HEK293 (cell line): ENCODE measurements at regions not wholly inside any gene's neighbourhood (a gene's known extent, or its start where the extent isn't known, plus 50 kb on each side); places are given as distances from the start of the nearest gene placed in this dataset.

ENCODE experiments used
- CTCF ChIA-PET: fragments of 350-600 bp; formaldehyde crosslinking; extraction: SDS; loops from one replicate; lab custom pipeline; 2021; ENCODE audit warnings: antibody characterized with exemption; lab: Yijun Ruan, JAX
- POLR2A ChIA-PET: fragments of 300-600 bp; formaldehyde crosslinking; extraction: SDS; loops from one replicate; lab custom pipeline; 2020; ENCODE audit warnings: antibody characterized with exemption, inconsistent platforms; lab: Yijun Ruan, JAX
- H3K27ac ChIP-seq: fragments of 200-500 bp; sonication (Bioruptor generic); 2 replicates; pipeline ENCODE4 v1.5.1; 2014; ENCODE audit warnings: low read depth, low read length, control low read depth, inconsistent platforms; ENCODE audit errors: extremely low read depth
- H3K36me3 ChIP-seq, 2 experiments: fragments of 200-500 bp in 1 of 2; sonication (Bioruptor generic) in 1 of 2; 1 replicate in 1 of 2; 2 replicates in 1 of 2; pipeline ENCODE4 v1.5.1; 2014 to 2017; ENCODE audit warnings: inconsistent platforms in 2 of 2, low read length in 2 of 2; ENCODE audit not compliant: control insufficient read depth in 2 of 2, insufficient read depth in 1 of 2
- H3K4me1 ChIP-seq: fragments of 200-500 bp; sonication (Bioruptor generic); 2 replicates; pipeline ENCODE4 v1.5.1; 2014; ENCODE audit warnings: mild to moderate bottlenecking, low read length, inconsistent platforms; ENCODE audit not compliant: control insufficient read depth, insufficient read depth
- H3K4me3 ChIP-seq: 2 replicates; pipeline ENCODE4 v1.5.1; 2011; ENCODE audit warnings: low read depth, mild to moderate bottlenecking, control low read depth, low read length, moderate library complexity
- H3K9me3 ChIP-seq: fragments of 200-500 bp; sonication (Bioruptor generic); 2 replicates; pipeline ENCODE4 v1.5.1; 2014; ENCODE audit warnings: low read depth, low read length, inconsistent platforms; ENCODE audit not compliant: control insufficient read depth, insufficient read depth
- ATF2 ChIP-seq: fragments of 450-650 bp; formaldehyde crosslinking; IDR thresholded peaks from 2 replicates; pipeline ENCODE4 v1.5.1; 2016; ENCODE audit warnings: missing biosample characterization, missing genetic modification characterization, low read depth
- CTCF ChIP-seq: fragments of 450-650 bp; formaldehyde crosslinking; IDR thresholded peaks from 2 replicates; pipeline ENCODE4 v1.5.1; 2016; ENCODE audit warnings: missing biosample characterization, missing genetic modification characterization
- PRDM6 ChIP-seq: fragments of 450-650 bp; formaldehyde crosslinking; IDR thresholded peaks from 2 replicates; pipeline ENCODE4 v1.5.1; 2017; ENCODE audit warnings: missing biosample characterization, missing genetic modification characterization
- SETDB1 ChIP-seq: IDR thresholded peaks from one replicate; pipeline ENCODE4 v1.6.1; 2017; ENCODE audit warnings: mild to moderate bottlenecking, low read length, moderate library complexity, mixed read lengths; ENCODE audit not compliant: insufficient read length
- SP3 ChIP-seq: fragments of 450-650 bp; formaldehyde crosslinking; IDR thresholded peaks from 2 replicates; pipeline ENCODE4 v1.5.1; 2016; ENCODE audit warnings: missing biosample characterization, missing genetic modification characterization
- ZNF132 ChIP-seq: fragments of 450-650 bp; formaldehyde crosslinking; IDR thresholded peaks from 2 replicates; pipeline ENCODE4 v1.5.1; 2017; ENCODE audit warnings: missing biosample characterization, missing genetic modification characterization, borderline replicate concordance
- ZNF138 ChIP-seq: fragments of 450-650 bp; formaldehyde crosslinking; IDR thresholded peaks from 2 replicates; pipeline ENCODE4 v1.5.1; 2016; ENCODE audit warnings: missing biosample characterization, missing genetic modification characterization, borderline replicate concordance
- ZNF2 ChIP-seq: fragments of 450-650 bp; formaldehyde crosslinking; IDR thresholded peaks from 2 replicates; pipeline ENCODE4 v1.5.1; 2016; ENCODE audit warnings: missing biosample characterization, missing genetic modification characterization
- ZNF223 ChIP-seq: fragments of 450-650 bp; formaldehyde crosslinking; IDR thresholded peaks from 2 replicates; pipeline ENCODE4 v1.5.1; 2016; ENCODE audit warnings: missing biosample characterization, missing genetic modification characterization
- ZNF239 ChIP-seq: fragments of 450-650 bp; formaldehyde crosslinking; IDR thresholded peaks from 2 replicates; pipeline ENCODE4 v1.5.1; 2016; ENCODE audit warnings: missing biosample characterization, missing genetic modification characterization
- ZNF311 ChIP-seq: fragments of 450-650 bp; formaldehyde crosslinking; IDR thresholded peaks from 2 replicates; pipeline ENCODE4 v1.5.1; 2017; ENCODE audit warnings: missing biosample characterization, missing genetic modification characterization, borderline replicate concordance
- ZNF341 ChIP-seq: fragments of 450-650 bp; formaldehyde crosslinking; IDR thresholded peaks from 2 replicates; pipeline ENCODE4; 2016; ENCODE audit warnings: low read depth, missing biosample characterization, missing genetic modification characterization
- ZNF488 ChIP-seq: fragments of 450-650 bp; formaldehyde crosslinking; IDR thresholded peaks from 2 replicates; pipeline ENCODE4 v1.5.1; 2016; ENCODE audit warnings: missing biosample characterization, missing genetic modification characterization
- ZNF529 ChIP-seq: fragments of 450-650 bp; formaldehyde crosslinking; IDR thresholded peaks from 2 replicates; pipeline ENCODE4 v1.5.1; 2017; ENCODE audit warnings: missing genetic modification characterization, missing biosample characterization; ENCODE audit not compliant: insufficient replicate concordance
- ZNF555 ChIP-seq: fragments of 450-650 bp; formaldehyde crosslinking; conservative IDR thresholded peaks from 2 replicates; pipeline ENCODE4 v1.5.1; 2017; ENCODE audit warnings: missing biosample characterization, mild to moderate bottlenecking, missing genetic modification characterization, inconsistent platforms
- ZNF585B ChIP-seq: fragments of 450-650 bp; formaldehyde crosslinking; IDR thresholded peaks from 2 replicates; pipeline ENCODE4 v1.5.1; 2016; ENCODE audit warnings: missing biosample characterization, missing genetic modification characterization
- ZNF626 ChIP-seq: fragments of 450-650 bp; sonication (Bioruptor Pico); formaldehyde crosslinking; IDR thresholded peaks from 2 replicates; pipeline ENCODE4 v1.5.1; 2018; ENCODE audit warnings: missing biosample characterization, missing genetic modification characterization, inconsistent platforms
- ZNF639 ChIP-seq: fragments of 450-650 bp; formaldehyde crosslinking; IDR thresholded peaks from 2 replicates; pipeline ENCODE4 v1.5.1; 2016; ENCODE audit warnings: missing biosample characterization, missing genetic modification characterization
- ZNF707 ChIP-seq: fragments of 450-650 bp; formaldehyde crosslinking; IDR thresholded peaks from 2 replicates; pipeline ENCODE4 v1.5.1; 2016; ENCODE audit warnings: missing biosample characterization, missing genetic modification characterization
- ZSCAN16 ChIP-seq: fragments of 450-650 bp; formaldehyde crosslinking; IDR thresholded peaks from 2 replicates; pipeline ENCODE4 v1.5.1; 2016; ENCODE audit warnings: missing biosample characterization, missing genetic modification characterization
- ZSCAN5A ChIP-seq: fragments of 450-650 bp; formaldehyde crosslinking; IDR thresholded peaks from 2 replicates; pipeline ENCODE4 v1.5.1; 2016; ENCODE audit warnings: missing biosample characterization, missing genetic modification characterization

- H3K4me1 ChIP-seq: no peaks in the 10 kb centered on the region
- no peak overlapping the region for H3K4me3 ChIP-seq
- no peaks in the 10 kb centered on the region for H3K36me3 ChIP-seq
- ChIA-PET POLR2A (no interaction called here), CTCF (no interaction called here)
- no peaks in the 10 kb centered on the region for H3K9me3 ChIP-seq
- no peak for TF ChIP-seq ZNF585B (tag by site-specific recombination)
- no peak for TF ChIP-seq ZNF138 (tag by site-specific recombination)
- no peak for TF ChIP-seq ZSCAN5A (tag by site-specific recombination)
- TF ChIP-seq ZNF223: no peak
- TF ChIP-seq SP3: no peak
- TF ChIP-seq ZNF132 (tag by site-specific recombination): no peak
- no peak for TF ChIP-seq ZNF311 (tag by site-specific recombination)
- no peak overlapping the region for H3K27ac ChIP-seq
These were observed 205.2 kb downstream of the JRKL start for GRCh38 chr11:96595011-96595410.

GRCh38 chr11:96607864-96608558 is 218.2 kb downstream of the JRKL start:
- TF ChIP-seq ZNF639 (tag by site-specific recombination): no peak
- no peak for TF ChIP-seq SETDB1
- TF ChIP-seq ZNF555: no peak
- no peak for TF ChIP-seq ZNF2
- TF ChIP-seq ZNF341 (tag by site-specific recombination): no peak
- TF ChIP-seq ZSCAN16 (tag by site-specific recombination): no peak
- no peak for TF ChIP-seq ATF2 (tag by site-specific recombination)
- TF ChIP-seq ZNF488 (tag by site-specific recombination): no peak
- no peak for TF ChIP-seq CTCF (tag by site-specific recombination)
- no peak for TF ChIP-seq ZNF239 (tag by site-specific recombination)
- TF ChIP-seq PRDM6 (tag by site-specific recombination): no peak
- no peak for TF ChIP-seq ZNF707 (tag by site-specific recombination)
- TF ChIP-seq ZNF529 (tag by site-specific recombination): no peak
- TF ChIP-seq ZNF626: no peak
- CTCF ChIA-PET: no interaction called here
- POLR2A ChIA-PET: no interaction called here
- Histone ChIP-seq H3K36me3 (no peaks in the 10 kb centered on the region), H3K4me3 (no peak overlapping the region), H3K9me3 (no peaks in the 10 kb centered on the region), H3K27ac (no peak overlapping the region), H3K4me1 (no peaks in the 10 kb centered on the region)
